HCT116 (cell line): ENCODE measurements at regions not wholly inside any gene's neighbourhood (a gene's known extent, or its start where the extent isn't known, plus 50 kb on each side); places are given as distances from the start of the nearest gene placed in this dataset.

ENCODE experiments used
- CBX3 ChIP-seq: IDR thresholded peaks from 2 replicates; pipeline ENCODE4 v1.6.1; 2012; ENCODE audit warnings: low read depth
- CEBPB ChIP-seq: IDR thresholded peaks from 2 replicates; pipeline ENCODE4 v1.6.1; 2012; ENCODE audit warnings: low read depth
- CTCF ChIP-seq, 3 experiments: fragments of 200-600 bp in 1 of 3; sonication (generic) in 1 of 3; IDR thresholded peaks in 2 of 3; conservative IDR thresholded peaks in 1 of 3; 2 replicates each; pipeline ENCODE4 v1.5.1; 2012 to 2017; ENCODE audit warnings: low read depth in 2 of 3, low read length in 2 of 3, antibody characterized with exemption in 1 of 3, borderline replicate concordance in 1 of 3, control low read depth in 1 of 3, mild to moderate bottlenecking in 1 of 3, mixed read lengths in 1 of 3, mixed run types in 1 of 3, moderate library complexity in 1 of 3; ENCODE audit not compliant: insufficient read depth in 1 of 3
- EZH2 ChIP-seq: fragments of 200-600 bp; sonication (generic); IDR thresholded peaks from 2 replicates; pipeline ENCODE4 v1.6.1; 2017; ENCODE audit warnings: antibody characterized with exemption, mixed run types
- POLR2A ChIP-seq: IDR thresholded peaks from 2 replicates; pipeline ENCODE4 v1.7.0; 2011; ENCODE audit warnings: borderline replicate concordance; ENCODE audit not compliant: insufficient read depth, insufficient read length; ENCODE audit errors: extremely low read depth
- POLR2AphosphoS5 ChIP-seq: IDR thresholded peaks from 2 replicates; pipeline ENCODE4 v1.6.1; 2011; ENCODE audit warnings: mild to moderate bottlenecking, low read depth, low read length, moderate library complexity
- SIN3A ChIP-seq: IDR thresholded peaks from 2 replicates; pipeline ENCODE4 v1.6.1; 2012; ENCODE audit warnings: low read depth
- ZFX ChIP-seq: fragments of 450-650 bp; IDR thresholded peaks from 2 replicates; pipeline ENCODE4 v1.6.1; 2017
- TF ChIP-seq, protein P1 (sequence below): IDR thresholded peaks from 2 replicates; pipeline ENCODE4 v1.6.1; 2012

- TF ChIP-seq CBX3: no peak
- TF ChIP-seq POLR2AphosphoS5: no peak
- no peak for TF ChIP-seq CTCF (IDR thresholded peaks at IDR 0.05 in 2 of 3, conservative IDR thresholded peaks at IDR 0.05 in 1 of 3; ENCODE audit: borderline replicate concordance in 1 of 3, insufficient read depth in 1 of 3, low read depth in 2 of 3, low read length in 2 of 3)
- TF ChIP-seq, protein P1, sequence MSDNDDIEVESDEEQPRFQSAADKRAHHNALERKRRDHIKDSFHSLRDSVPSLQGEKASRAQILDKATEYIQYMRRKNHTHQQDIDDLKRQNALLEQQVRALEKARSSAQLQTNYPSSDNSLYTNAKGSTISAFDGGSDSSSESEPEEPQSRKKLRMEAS: no peak
- no peak for TF ChIP-seq ZFX
- TF ChIP-seq EZH2: no peak
- TF ChIP-seq POLR2A: no peak
- no peak for TF ChIP-seq SIN3A
- TF ChIP-seq CEBPB: no peak
Measured at GRCh38 chr20:29314294-29314693, 1943.2 kb upstream of the DEFB115 start.
